IMR-90 (cell line): ENCODE measurements at regions not wholly inside any gene's neighbourhood (a gene's known extent, or its start where the extent isn't known, plus 50 kb on each side); places are given as distances from the start of the nearest gene placed in this dataset.

ENCODE experiments used
- ATAC-seq: fragments of 200-7000 bp; cut with Tn5 transposase; 2 replicates; pipeline ENCODE4 v1.9.1; 2020; ENCODE audit warnings: low read depth, mild to moderate bottlenecking, moderate library complexity
- BruUV-seq: library from RNA; stranded (reverse); fragments of 400-500 nt; replicated peaks from 2 replicates; lab custom pipeline; 2021; lab: Mats Ljungman, UMichigan
- CTCF ChIA-PET: fragments of 300-600 bp; formaldehyde crosslinking; extraction: SDS; loops from one replicate; lab custom pipeline; 2021; ENCODE audit warnings: antibody characterized with exemption; lab: Yijun Ruan, JAX
- POLR2A ChIA-PET: fragments of 300-600 bp; sonication (Branson Sonifier 250); formaldehyde crosslinking; loops from one replicate; lab custom pipeline; 2022; ENCODE audit warnings: antibody characterized with exemption; ENCODE audit not compliant: unreplicated experiment; lab: Charles Lee
- DNase-seq: peaks from one replicate; pipeline ENCODE4 v3.0.0; 2013
- H2AFZ ChIP-seq: replicated peaks from 2 replicates; pipeline ENCODE3; 2013; ENCODE audit warnings: low read length, mild to moderate bottlenecking; ENCODE audit not compliant: poor library complexity
- H2AK5ac ChIP-seq: 2 replicates; pipeline ENCODE4 v1.6.1; 2013; ENCODE audit warnings: low read depth, low read length, inconsistent platforms
- H2AK9ac ChIP-seq: replicated peaks from 2 replicates; pipeline ENCODE3; 2013; ENCODE audit warnings: mild to moderate bottlenecking, low read depth, low read length, moderate library complexity; ENCODE audit not compliant: poor library complexity
- H2BK120ac ChIP-seq: 2 replicates; pipeline ENCODE4 v1.6.1; 2013; ENCODE audit warnings: low read depth, low read length, inconsistent platforms
- H2BK15ac ChIP-seq: 3 replicates; pipeline ENCODE4 v1.6.1; 2013; ENCODE audit warnings: low read depth, low read length, inconsistent platforms
- H2BK20ac ChIP-seq: 2 replicates; pipeline ENCODE4 v1.6.1; 2013; ENCODE audit warnings: low read depth, mild to moderate bottlenecking, inconsistent platforms, low read length, moderate library complexity
- H2BK5ac ChIP-seq: 2 replicates; pipeline ENCODE4 v1.6.1; 2013; ENCODE audit warnings: mild to moderate bottlenecking, low read depth, low read length, inconsistent platforms; ENCODE audit not compliant: poor library complexity, severe bottlenecking
- H3K14ac ChIP-seq: replicated peaks from 2 replicates; pipeline ENCODE4 v1.6.1; 2013; ENCODE audit warnings: low read depth, low read length, inconsistent platforms
- H3K18ac ChIP-seq: 2 replicates; pipeline ENCODE4 v1.6.1; 2013; ENCODE audit warnings: low read depth, low read length, control low read depth
- H3K23ac ChIP-seq: 2 replicates; pipeline ENCODE4 v1.6.1; 2013; ENCODE audit warnings: low read depth, low read length, inconsistent platforms
- H3K27ac ChIP-seq: 2 replicates; pipeline ENCODE4 v1.5.1; 2013; ENCODE audit warnings: mild to moderate bottlenecking, control low read depth, low read length; ENCODE audit not compliant: insufficient read depth
- H3K27me3 ChIP-seq: 2 replicates; pipeline ENCODE4 v1.6.1; 2013; ENCODE audit warnings: low read length; ENCODE audit not compliant: control insufficient read depth, insufficient read depth
- H3K36me3 ChIP-seq: 2 replicates; pipeline ENCODE4 v1.6.1; 2013; ENCODE audit warnings: low read length, mixed read lengths; ENCODE audit not compliant: control insufficient read depth, insufficient read depth
- H3K4ac ChIP-seq: 2 replicates; pipeline ENCODE4 v1.6.1; 2013; ENCODE audit warnings: low read depth, low read length, inconsistent platforms
- H3K4me1 ChIP-seq: 2 replicates; pipeline ENCODE4 v1.6.1; 2013; ENCODE audit warnings: low read length, mixed read lengths; ENCODE audit not compliant: control insufficient read depth, insufficient read depth
- H3K4me2 ChIP-seq: 2 replicates; pipeline ENCODE4 v1.6.1; 2013; ENCODE audit warnings: low read depth, mild to moderate bottlenecking, control low read depth, low read length, moderate library complexity
- H3K4me3 ChIP-seq: 2 replicates; pipeline ENCODE4 v1.5.1; 2013; ENCODE audit warnings: low read depth, mild to moderate bottlenecking, control low read depth, low read length, moderate library complexity; ENCODE audit not compliant: insufficient read depth
- H3K56ac ChIP-seq: 2 replicates; pipeline ENCODE4 v1.6.1; 2013; ENCODE audit warnings: low read length, inconsistent platforms; ENCODE audit not compliant: insufficient read depth; ENCODE audit errors: extremely low read depth
- H3K79me1 ChIP-seq, 2 experiments: 2 replicates each; pipeline ENCODE4 v1.6.1; 2013; ENCODE audit warnings: low read length in 2 of 2, inconsistent platforms in 1 of 2, low read depth in 1 of 2
- H3K9ac ChIP-seq: 2 replicates; pipeline ENCODE4 v1.6.1; 2013; ENCODE audit warnings: low read depth, low read length, control low read depth
- H3K9me1 ChIP-seq: 2 replicates; pipeline ENCODE4 v1.6.1; 2013; ENCODE audit warnings: low read length, inconsistent platforms; ENCODE audit not compliant: insufficient read depth
- H3K9me3 ChIP-seq: 2 replicates; pipeline ENCODE4 v1.6.1; 2013; ENCODE audit warnings: low read length; ENCODE audit not compliant: control insufficient read depth, insufficient read depth
- H4K20me1 ChIP-seq: 2 replicates; pipeline ENCODE4 v1.6.1; 2013; ENCODE audit warnings: low read length, inconsistent platforms; ENCODE audit not compliant: insufficient read depth
- H4K5ac ChIP-seq: 2 replicates; pipeline ENCODE4 v1.6.1; 2013; ENCODE audit warnings: mild to moderate bottlenecking, low read depth, low read length, control low read depth
- H4K8ac ChIP-seq, 2 experiments: 2 replicates each; pipeline ENCODE4 v1.6.1; 2013; ENCODE audit warnings: low read depth in 2 of 2, low read length in 2 of 2, control low read depth in 1 of 2, inconsistent platforms in 1 of 2
- H4K91ac ChIP-seq: 2 replicates; pipeline ENCODE4 v1.6.1; 2013; ENCODE audit warnings: low read depth, low read length, inconsistent platforms; ENCODE audit not compliant: insufficient read depth
- BHLHE40 ChIP-seq: fragments of 150-350 bp; IDR thresholded peaks from 2 replicates; pipeline ENCODE4 v1.6.1; 2016; ENCODE audit warnings: mild to moderate bottlenecking, low read depth, low read length
- CEBPB ChIP-seq: IDR thresholded peaks from 2 replicates; pipeline ENCODE4 v1.6.1; 2012; ENCODE audit warnings: low read depth, low read length, improper control_type of control experiment
- CHD1 ChIP-seq: IDR thresholded peaks from 2 replicates; pipeline ENCODE4 v1.6.1; 2012; ENCODE audit warnings: low read depth, low read length, improper control_type of control experiment
- CTCF ChIP-seq: conservative IDR thresholded peaks from 2 replicates; pipeline ENCODE4 v1.5.1; 2012; ENCODE audit warnings: mild to moderate bottlenecking, low read depth, low read length, improper control_type of control experiment
- FOS ChIP-seq: fragments of 150-350 bp; IDR thresholded peaks from 2 replicates; pipeline ENCODE4 v1.6.1; 2016; ENCODE audit warnings: low read depth, low read length
- MAFK ChIP-seq: IDR thresholded peaks from 2 replicates; pipeline ENCODE4 v1.6.1; 2012; ENCODE audit warnings: low read depth, low read length, improper control_type of control experiment
- MAZ ChIP-seq: IDR thresholded peaks from 2 replicates; pipeline ENCODE4 v1.6.1; 2012; ENCODE audit warnings: low read depth, mild to moderate bottlenecking, low read length, improper control_type of control experiment, moderate library complexity, borderline replicate concordance
- NFE2L2 ChIP-seq: fragments of 150-350 bp; IDR thresholded peaks from 2 replicates; pipeline ENCODE4 v1.6.1; 2016; ENCODE audit warnings: low read depth, mild to moderate bottlenecking, low read length
- RAD21 ChIP-seq: IDR thresholded peaks from 2 replicates; pipeline ENCODE4 v1.6.1; 2012; ENCODE audit warnings: low read length, improper control_type of control experiment
- RFX5 ChIP-seq: IDR thresholded peaks from 2 replicates; pipeline ENCODE4 v1.8.0; 2012; ENCODE audit warnings: low read depth, mild to moderate bottlenecking, low read length, moderate library complexity
- WGBS, 2 experiments: methylation state at CpG; one replicate each; pipeline versions ENCODE4 v1.1.5 to v1.1.7; 2013; ENCODE audit warnings: missing lambda C conversion rate in 2 of 2; ENCODE audit not compliant: insufficient read length in 1 of 2; ENCODE audit errors: extremely low coverage in 2 of 2; 5-methylcytosine and 5-hydroxymethylcytosine counted together
- dilution Hi-C: fragments of 300-500 bp; cut with HindIII; formaldehyde crosslinking; loops from one replicate; pipeline ENCODE4 v1.14.3; 2018; ENCODE audit warnings: low sequenced_read_pairs; ENCODE audit not compliant: unreplicated experiment
- in situ Hi-C: fragments of 300-500 bp; cut with MboI; formaldehyde crosslinking; loops from 3 replicates; pipeline ENCODE4 v1.14.3; 2019; ENCODE audit warnings: low sequenced_read_pairs, inconsistent platforms, mixed read lengths
- intact Hi-C: fragments of 100-400 bp; cut with micrococcal nuclease; formaldehyde crosslinking; loops from 2 replicates; pipeline ENCODE4 v1.10.0; 2022
- TF ChIP-seq, protein P1 (sequence below): fragments of 150-350 bp; IDR thresholded peaks from 2 replicates; pipeline ENCODE4 v1.6.1; 2016; ENCODE audit warnings: low read depth, mild to moderate bottlenecking, low read length, moderate library complexity, borderline replicate concordance

- H2AFZ ChIP-seq: no peak overlapping the region
- no peak overlapping the region for H3K27ac ChIP-seq
- no peaks in the 10 kb centered on the region for H3K36me3 ChIP-seq
- ChIA-PET CTCF (no interaction called here), POLR2A (no interaction called here)
- no peak for ATAC-seq
- H2AK9ac ChIP-seq: no peak overlapping the region
- TF ChIP-seq NFE2L2 (no peak), CHD1 (no peak), RAD21 (no peak), RFX5 (no peak), FOS (no peak), BHLHE40 (no peak), MAZ (no peak), MAFK (no peak), CEBPB (no peak), CTCF (no peak)
- TF ChIP-seq, protein P1, sequence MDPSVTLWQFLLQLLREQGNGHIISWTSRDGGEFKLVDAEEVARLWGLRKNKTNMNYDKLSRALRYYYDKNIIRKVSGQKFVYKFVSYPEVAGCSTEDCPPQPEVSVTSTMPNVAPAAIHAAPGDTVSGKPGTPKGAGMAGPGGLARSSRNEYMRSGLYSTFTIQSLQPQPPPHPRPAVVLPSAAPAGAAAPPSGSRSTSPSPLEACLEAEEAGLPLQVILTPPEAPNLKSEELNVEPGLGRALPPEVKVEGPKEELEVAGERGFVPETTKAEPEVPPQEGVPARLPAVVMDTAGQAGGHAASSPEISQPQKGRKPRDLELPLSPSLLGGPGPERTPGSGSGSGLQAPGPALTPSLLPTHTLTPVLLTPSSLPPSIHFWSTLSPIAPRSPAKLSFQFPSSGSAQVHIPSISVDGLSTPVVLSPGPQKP: no peak
- no peak overlapping the region for H3K18ac ChIP-seq
- intact Hi-C loops (no loop called here), dilution Hi-C loops (no loop called here), in situ Hi-C loops (no loop called here)
- H3K9ac ChIP-seq: no peak overlapping the region
- no peaks in the 10 kb centered on the region for H3K79me1 ChIP-seq
- no peaks in the 10 kb centered on the region for H3K4me1 ChIP-seq
- H2AK5ac ChIP-seq: no peak overlapping the region
- no TSS peak for BruUV-seq
- no peak overlapping the region for H2BK20ac ChIP-seq
- no peaks in the 10 kb centered on the region; the same call in 1 of the 2 replicates for H3K9me1 ChIP-seq
- no peaks in the 10 kb centered on the region for H4K20me1 ChIP-seq
- H3K4ac ChIP-seq: no peak overlapping the region
- H3K4me2 ChIP-seq: no peak overlapping the region
- no peak overlapping the region for H2BK5ac ChIP-seq
- H3K9me3 ChIP-seq: no peaks in the 10 kb centered on the region
- DNase-seq: no peak
- H3K23ac ChIP-seq: no peak overlapping the region
- H4K8ac ChIP-seq: no peak overlapping the region
- H2BK15ac ChIP-seq: no peak overlapping the region
- H3K56ac ChIP-seq: no peak overlapping the region
- 74% methylated on average over 6 of the region's 7 CpGs; no CpG with 5 or more reads in 1 of the 2 experiments for WGBS, 2 experiments
- H3K4me3 ChIP-seq: no peak overlapping the region
- H4K5ac ChIP-seq: no peak overlapping the region
- H3K27me3 ChIP-seq: peaks cover 11% of the 10 kb centered on the region; the same call in 1 of the 2 replicates
- no peak overlapping the region for H4K91ac ChIP-seq
- no peak overlapping the region for H3K14ac ChIP-seq
- no peak overlapping the region for H2BK120ac ChIP-seq
Measured at GRCh38 chr17:62322313-62322712, 58.0 kb upstream of the EFCAB3 start.
